ENCODE measurements at regions not wholly inside any gene's neighbourhood (a gene's known extent, or its start where the extent isn't known, plus 50 kb on each side); places are given as distances from the start of the nearest gene placed in this dataset.

- H3K4me3 ChIP-seq (ENCODE audit: insufficient read depth, low read depth, low read length), result no peak overlapping the region
- no peak overlapping the region for H2BK120ac ChIP-seq (ENCODE audit: low read depth, low read length)
- WGBS, 2 experiments (ENCODE audit: extremely low coverage in 2 of 2, insufficient read length in 1 of 2), result no CpG with 5 or more reads among the region's 3 CpGs
- dilution Hi-C loops (cut with HindIII; ENCODE audit: low sequenced_read_pairs, unreplicated experiment) (no loop called here), intact Hi-C loops (cut with micrococcal nuclease) (no loop called here), in situ Hi-C loops (cut with MboI; ENCODE audit: low sequenced_read_pairs) (no loop called here)
- H3K4me2 ChIP-seq (ENCODE audit: low read depth, low read length), result no peak overlapping the region
- H4K8ac ChIP-seq (ENCODE audit: low read depth in 2 of 2, low read length in 2 of 2), result no peak overlapping the region
- no peak overlapping the region for H3K9ac ChIP-seq (ENCODE audit: low read depth, low read length)
- H3K56ac ChIP-seq (ENCODE audit: extremely low read depth, insufficient read depth, low read length), result no peak overlapping the region
- H4K5ac ChIP-seq (ENCODE audit: low read depth, low read length), result no peak overlapping the region
- H3K23ac ChIP-seq (ENCODE audit: low read depth, low read length), result no peak overlapping the region
- H4K91ac ChIP-seq (ENCODE audit: insufficient read depth, low read depth, low read length), result no peak overlapping the region
- no peak overlapping the region for H3K18ac ChIP-seq (ENCODE audit: low read depth, low read length)
- BruUV-seq (replicated peaks), result no TSS peak
- H3K4me1 ChIP-seq (ENCODE audit: control insufficient read depth, insufficient read depth, low read length), result no peaks in the 10 kb centered on the region
- H2AK5ac ChIP-seq (ENCODE audit: low read depth, low read length), result no peak overlapping the region
- H3K9me3 ChIP-seq (ENCODE audit: control insufficient read depth, insufficient read depth, low read length), result no peaks in the 10 kb centered on the region
- ChIA-PET POLR2A (ENCODE audit: unreplicated experiment) (no interaction called here), CTCF (interaction anchor here (0.5 to 0.7 kb wide), 2 partner anchors 104 to 792 kb away, joined by 3 to 4 read pairs; no protein-coding TSS in a partner anchor)
- no peak overlapping the region for H3K14ac ChIP-seq (replicated peaks; ENCODE audit: low read depth, low read length)
- no peaks in the 10 kb centered on the region for H3K27me3 ChIP-seq (ENCODE audit: control insufficient read depth, insufficient read depth, low read length)
- DNase-seq, result no peak
- no peak for ATAC-seq (ENCODE audit: low read depth)
- no peaks in the 10 kb centered on the region for H4K20me1 ChIP-seq (ENCODE audit: insufficient read depth, low read length)
- no peak overlapping the region for H2BK15ac ChIP-seq (ENCODE audit: low read depth, low read length)
- no peak overlapping the region for H2BK5ac ChIP-seq (ENCODE audit: low read depth, low read length, poor library complexity, severe bottlenecking)
- no peaks in the 10 kb centered on the region for H3K9me1 ChIP-seq (ENCODE audit: insufficient read depth, low read length)
- TF ChIP-seq MAFK (IDR thresholded peaks at IDR 0.05; ENCODE audit: low read depth, low read length), result no peak
- TF ChIP-seq CEBPB (IDR thresholded peaks at IDR 0.05; ENCODE audit: low read depth, low read length), result no peak
- TF ChIP-seq BHLHE40 (IDR thresholded peaks at IDR 0.05; ENCODE audit: low read depth, low read length), result no peak
- TF ChIP-seq, protein P1, sequence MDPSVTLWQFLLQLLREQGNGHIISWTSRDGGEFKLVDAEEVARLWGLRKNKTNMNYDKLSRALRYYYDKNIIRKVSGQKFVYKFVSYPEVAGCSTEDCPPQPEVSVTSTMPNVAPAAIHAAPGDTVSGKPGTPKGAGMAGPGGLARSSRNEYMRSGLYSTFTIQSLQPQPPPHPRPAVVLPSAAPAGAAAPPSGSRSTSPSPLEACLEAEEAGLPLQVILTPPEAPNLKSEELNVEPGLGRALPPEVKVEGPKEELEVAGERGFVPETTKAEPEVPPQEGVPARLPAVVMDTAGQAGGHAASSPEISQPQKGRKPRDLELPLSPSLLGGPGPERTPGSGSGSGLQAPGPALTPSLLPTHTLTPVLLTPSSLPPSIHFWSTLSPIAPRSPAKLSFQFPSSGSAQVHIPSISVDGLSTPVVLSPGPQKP (IDR thresholded peaks at IDR 0.05; ENCODE audit: borderline replicate concordance, low read depth, low read length), result no peak
- no peak for TF ChIP-seq MXI1 (IDR thresholded peaks at IDR 0.05; ENCODE audit: borderline replicate concordance, low read depth, low read length)
- no peak for TF ChIP-seq NFE2L2 (IDR thresholded peaks at IDR 0.05; ENCODE audit: low read depth, low read length)
- TF ChIP-seq CHD1 (IDR thresholded peaks at IDR 0.05; ENCODE audit: low read depth, low read length), result no peak
- no peak for TF ChIP-seq FOS (IDR thresholded peaks at IDR 0.05; ENCODE audit: low read depth, low read length)
- TF ChIP-seq CTCF (conservative IDR thresholded peaks at IDR 0.05; ENCODE audit: low read depth, low read length), result no peak
- no peak overlapping the region for H3K4ac ChIP-seq (ENCODE audit: low read depth, low read length)
- H3K79me1 ChIP-seq (ENCODE audit: low read depth in 1 of 2, low read length in 2 of 2), result no peaks in the 10 kb centered on the region
- no peak overlapping the region for H2AK9ac ChIP-seq (replicated peaks; ENCODE audit: low read depth, low read length, poor library complexity)
- no peaks in the 10 kb centered on the region for H3K36me3 ChIP-seq (ENCODE audit: control insufficient read depth, insufficient read depth, low read length)
- no peak overlapping the region for H2AFZ ChIP-seq (replicated peaks; ENCODE audit: low read length, poor library complexity)
- no peak overlapping the region for H2BK20ac ChIP-seq (ENCODE audit: low read depth, low read length)
- H3K27ac ChIP-seq (ENCODE audit: insufficient read depth, low read length), result no peak overlapping the region
These were observed 1204.1 kb downstream of the MRPL39 start for GRCh38 chr21:24403221-24403620.

Measured in IMR-90 (cell line).